ENCODE measurements at regions not wholly inside any gene's neighbourhood (a gene's known extent, or its start where the extent isn't known, plus 50 kb on each side); places are given as distances from the start of the nearest gene placed in this dataset.

- Histone ChIP-seq H3K9me3 (no peaks in the 10 kb centered on the region), H3K36me3 (no peaks in the 10 kb centered on the region), H3K4me3 (no peak overlapping the region), H3K27ac (no peak overlapping the region), H3K27me3 (no peaks in the 10 kb centered on the region), H3K4me1 (no peaks in the 10 kb centered on the region)
- 33% methylated on average over 1 of the region's 8 CpGs for WGBS (ENCODE audit: insufficient coverage, low coverage, low lambda C conversion rate, missing lambda C conversion rate)
- peak; percentile 83 to 91 (median 86) for DNase-seq
- TF ChIP-seq CTCF (IDR thresholded peaks at IDR 0.05) (no peak), POLR2A (IDR thresholded peaks at IDR 0.05) (no peak)
- intact Hi-C loops (cut with DNase I) = no loop called here
- ATAC-seq = peak; percentile 97 to 100 (median 99)
These were observed 95.0 kb upstream of the PRR16 start for GRCh38 chr5:120368923-120369715.

GRCh38 chr5:120372899-120373298 lies 91.2 kb upstream of the PRR16 start:
- Histone ChIP-seq H3K36me3 (no peaks in the 10 kb centered on the region), H3K4me3 (no peak overlapping the region), H3K27ac (no peak overlapping the region), H3K27me3 (no peaks in the 10 kb centered on the region), H3K9me3 (no peaks in the 10 kb centered on the region), H3K4me1 (no peaks in the 10 kb centered on the region)
- DNase-seq (no peak), ATAC-seq (no peak)
- WGBS (ENCODE audit: insufficient coverage, low coverage, low lambda C conversion rate, missing lambda C conversion rate) = 46% methylated on average over 3 of the region's 3 CpGs
- intact Hi-C loops (cut with DNase I) = no loop called here
- no peak for TF ChIP-seq POLR2A (IDR thresholded peaks at IDR 0.05)
- TF ChIP-seq CTCF (IDR thresholded peaks at IDR 0.05) = no peak

GRCh38 chr5:120375248-120375647 lies 88.9 kb upstream of the PRR16 start:
- no peak for ATAC-seq
- DNase-seq = no peak
- H3K9me3 ChIP-seq = no peaks in the 10 kb centered on the region
- WGBS (ENCODE audit: insufficient coverage, low coverage, low lambda C conversion rate, missing lambda C conversion rate) = 21% methylated on average over 1 of the region's 1 CpG
- intact Hi-C loops (cut with DNase I) = no loop called here
- H3K27me3 ChIP-seq = no peaks in the 10 kb centered on the region
- no peak overlapping the region for H3K4me3 ChIP-seq
- TF ChIP-seq POLR2A (IDR thresholded peaks at IDR 0.05) (no peak), CTCF (IDR thresholded peaks at IDR 0.05) (no peak)
- no peak overlapping the region for H3K27ac ChIP-seq
- H3K36me3 ChIP-seq = no peaks in the 10 kb centered on the region
- H3K4me1 ChIP-seq = no peaks in the 10 kb centered on the region

GRCh38 chr5:120380644-120381043 lies 83.5 kb upstream of the PRR16 start:
- DNase-seq = no peak
- no peak overlapping the region for H3K27ac ChIP-seq
- TF ChIP-seq POLR2A (IDR thresholded peaks at IDR 0.05) (no peak), CTCF (IDR thresholded peaks at IDR 0.05) (no peak)
- H3K4me3 ChIP-seq = no peak overlapping the region
- WGBS (ENCODE audit: insufficient coverage, low coverage, low lambda C conversion rate, missing lambda C conversion rate) = 73% methylated on average over 1 of the region's 1 CpG
- ATAC-seq = no peak
- no peaks in the 10 kb centered on the region for H3K36me3 ChIP-seq
- no peaks in the 10 kb centered on the region for H3K27me3 ChIP-seq
- intact Hi-C loops (cut with DNase I) = no loop called here
- H3K9me3 ChIP-seq = no peaks in the 10 kb centered on the region
- H3K4me1 ChIP-seq = no peaks in the 10 kb centered on the region

Data from right lobe of liver (tissue), 6 donors.